OCI-LY1 (cell line): ENCODE measurements at regions not wholly inside any gene's neighbourhood (a gene's known extent, or its start where the extent isn't known, plus 50 kb on each side); places are given as distances from the start of the nearest gene placed in this dataset.

Source experiments
- EZH2 ChIP-seq: fragments of 200-600 bp; sonication (generic), shearing (Covaris generic); IDR thresholded peaks from 2 replicates; pipeline ENCODE4 v1.8.0; 2017; ENCODE audit warnings: borderline replicate concordance, mixed run types, mild to moderate bottlenecking, antibody characterized with exemption, low read length, moderate library complexity, mixed read lengths
- TF ChIP-seq, protein P1 (sequence below): fragments of 200-600 bp; sonication (generic), shearing (Covaris generic); IDR thresholded peaks from 2 replicates; pipeline ENCODE4 v1.5.1; 2017; ENCODE audit warnings: mild to moderate bottlenecking, antibody characterized with exemption, low read length, moderate library complexity, mixed read lengths

DNA sequence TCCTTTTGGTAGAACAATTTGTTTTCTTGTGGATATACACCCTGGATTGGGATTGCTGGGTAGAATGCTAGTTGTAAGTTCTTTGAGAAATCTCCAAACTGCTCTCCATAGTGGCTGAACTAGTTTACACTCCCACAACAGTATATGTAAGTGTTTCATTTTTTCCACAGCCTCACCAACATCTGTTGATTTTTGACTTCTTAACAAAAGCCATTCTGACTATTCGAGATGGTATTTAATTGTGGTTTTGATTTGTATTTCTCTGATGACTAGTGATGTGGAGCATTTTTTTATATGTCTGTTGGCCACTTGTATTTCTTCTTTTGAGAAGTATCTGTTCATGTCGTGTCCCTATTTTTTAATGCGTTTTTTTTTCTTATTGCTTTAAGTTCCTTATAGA lies 444.1 kb downstream of the CBLN4 start:
- TF ChIP-seq, protein P1, sequence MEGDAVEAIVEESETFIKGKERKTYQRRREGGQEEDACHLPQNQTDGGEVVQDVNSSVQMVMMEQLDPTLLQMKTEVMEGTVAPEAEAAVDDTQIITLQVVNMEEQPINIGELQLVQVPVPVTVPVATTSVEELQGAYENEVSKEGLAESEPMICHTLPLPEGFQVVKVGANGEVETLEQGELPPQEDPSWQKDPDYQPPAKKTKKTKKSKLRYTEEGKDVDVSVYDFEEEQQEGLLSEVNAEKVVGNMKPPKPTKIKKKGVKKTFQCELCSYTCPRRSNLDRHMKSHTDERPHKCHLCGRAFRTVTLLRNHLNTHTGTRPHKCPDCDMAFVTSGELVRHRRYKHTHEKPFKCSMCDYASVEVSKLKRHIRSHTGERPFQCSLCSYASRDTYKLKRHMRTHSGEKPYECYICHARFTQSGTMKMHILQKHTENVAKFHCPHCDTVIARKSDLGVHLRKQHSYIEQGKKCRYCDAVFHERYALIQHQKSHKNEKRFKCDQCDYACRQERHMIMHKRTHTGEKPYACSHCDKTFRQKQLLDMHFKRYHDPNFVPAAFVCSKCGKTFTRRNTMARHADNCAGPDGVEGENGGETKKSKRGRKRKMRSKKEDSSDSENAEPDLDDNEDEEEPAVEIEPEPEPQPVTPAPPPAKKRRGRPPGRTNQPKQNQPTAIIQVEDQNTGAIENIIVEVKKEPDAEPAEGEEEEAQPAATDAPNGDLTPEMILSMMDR: no peak
- no peak for TF ChIP-seq EZH2
